ENCODE measurements at regions not wholly inside any gene's neighbourhood (a gene's known extent, or its start where the extent isn't known, plus 50 kb on each side); places are given as distances from the start of the nearest gene placed in this dataset.

DNA sequence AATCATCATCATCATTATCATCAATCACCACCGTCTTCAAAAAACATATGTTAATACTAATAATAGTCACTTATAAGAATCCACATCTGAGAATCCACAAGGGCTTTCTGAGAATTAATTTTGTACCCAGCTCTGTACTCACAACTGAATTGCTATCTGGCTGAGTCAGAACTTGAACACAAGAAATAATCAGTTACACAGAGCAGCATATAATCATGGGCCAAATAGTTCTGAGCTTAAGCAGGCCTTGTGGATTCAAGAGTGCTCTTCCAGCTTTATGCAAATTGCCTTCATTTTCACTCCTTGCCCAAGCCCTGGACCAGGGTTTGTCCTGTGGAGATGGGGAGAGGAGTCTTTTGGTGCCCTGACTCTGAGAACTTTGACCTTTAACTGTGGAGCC is 304.5 kb downstream of the ZNF248 start:
- no peak overlapping the region for H3K4me3 ChIP-seq (ENCODE audit: low read length)
- no peaks in the 10 kb centered on the region for H3K9me2 ChIP-seq (replicated peaks; ENCODE audit: insufficient read depth, low read length)
- H3K4me2 ChIP-seq (ENCODE audit: low read depth, low read length), result no peak overlapping the region
- H3K9ac ChIP-seq (ENCODE audit: low read length), result no peak overlapping the region
- H2AFZ ChIP-seq (ENCODE audit: low read length), result no peak overlapping the region
- H3K36me3 ChIP-seq (replicated peaks; ENCODE audit: insufficient read depth, low read length), result no peaks in the 10 kb centered on the region
- DNase-seq, result no peak
- no peaks in the 10 kb centered on the region for H3F3A ChIP-seq (ENCODE audit: insufficient read depth, low read length)
- no peaks in the 10 kb centered on the region for H4K20me1 ChIP-seq (ENCODE audit: insufficient read depth, low read length)
- no peak overlapping the region for H3K27ac ChIP-seq (ENCODE audit: low read length)
- H3K79me2 ChIP-seq (ENCODE audit: low read length), result no peaks in the 10 kb centered on the region
- no peaks in the 10 kb centered on the region for H3K4me1 ChIP-seq (ENCODE audit: low read length)
- no peaks in the 10 kb centered on the region for H3K9me3 ChIP-seq (replicated peaks; ENCODE audit: insufficient read depth, low read length)
- H3K27me3 ChIP-seq (replicated peaks; ENCODE audit: insufficient read depth, low read length), result no peaks in the 10 kb centered on the region
- TF ChIP-seq, protein P1, sequence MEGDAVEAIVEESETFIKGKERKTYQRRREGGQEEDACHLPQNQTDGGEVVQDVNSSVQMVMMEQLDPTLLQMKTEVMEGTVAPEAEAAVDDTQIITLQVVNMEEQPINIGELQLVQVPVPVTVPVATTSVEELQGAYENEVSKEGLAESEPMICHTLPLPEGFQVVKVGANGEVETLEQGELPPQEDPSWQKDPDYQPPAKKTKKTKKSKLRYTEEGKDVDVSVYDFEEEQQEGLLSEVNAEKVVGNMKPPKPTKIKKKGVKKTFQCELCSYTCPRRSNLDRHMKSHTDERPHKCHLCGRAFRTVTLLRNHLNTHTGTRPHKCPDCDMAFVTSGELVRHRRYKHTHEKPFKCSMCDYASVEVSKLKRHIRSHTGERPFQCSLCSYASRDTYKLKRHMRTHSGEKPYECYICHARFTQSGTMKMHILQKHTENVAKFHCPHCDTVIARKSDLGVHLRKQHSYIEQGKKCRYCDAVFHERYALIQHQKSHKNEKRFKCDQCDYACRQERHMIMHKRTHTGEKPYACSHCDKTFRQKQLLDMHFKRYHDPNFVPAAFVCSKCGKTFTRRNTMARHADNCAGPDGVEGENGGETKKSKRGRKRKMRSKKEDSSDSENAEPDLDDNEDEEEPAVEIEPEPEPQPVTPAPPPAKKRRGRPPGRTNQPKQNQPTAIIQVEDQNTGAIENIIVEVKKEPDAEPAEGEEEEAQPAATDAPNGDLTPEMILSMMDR (IDR thresholded peaks at IDR 0.05; ENCODE audit: low read length), result no peak
- TF ChIP-seq EZH2phosphoT487 (IDR thresholded peaks at IDR 0.05; ENCODE audit: low read length) (no peak), EZH2 (optimal IDR thresholded peaks at IDR 0.05; ENCODE audit: low read depth, low read length) (no peak)

DNA sequence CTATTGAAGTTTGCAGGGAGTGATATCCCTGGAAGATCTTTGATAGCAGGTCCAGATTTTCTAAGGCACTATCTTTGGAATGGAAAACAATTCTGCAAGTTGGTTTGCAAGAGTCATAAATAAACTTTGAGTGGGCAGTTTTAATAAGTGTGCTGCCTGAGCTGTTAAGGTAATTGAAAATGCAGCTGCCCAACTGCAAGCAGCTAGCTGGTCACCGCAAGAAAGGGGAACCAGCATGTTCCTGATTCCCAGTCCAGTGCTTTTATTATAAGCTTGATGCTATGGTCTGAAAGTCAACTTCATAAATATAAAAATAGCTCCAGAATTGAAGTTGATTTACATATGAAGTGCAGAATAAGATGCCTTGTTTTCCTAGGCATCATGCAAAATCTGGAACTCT is 308.4 kb downstream of the ZNF248 start:
- Histone ChIP-seq H3K27me3 (replicated peaks; ENCODE audit: insufficient read depth, low read length) (no peaks in the 10 kb centered on the region), H3K9me2 (replicated peaks; ENCODE audit: insufficient read depth, low read length) (no peaks in the 10 kb centered on the region), H3K4me2 (ENCODE audit: low read depth, low read length) (no peak overlapping the region), H4K20me1 (ENCODE audit: insufficient read depth, low read length) (no peaks in the 10 kb centered on the region), H3K4me1 (ENCODE audit: low read length) (no peaks in the 10 kb centered on the region), H3K4me3 (ENCODE audit: low read length) (no peak overlapping the region), H3K27ac (ENCODE audit: low read length) (no peak overlapping the region), H3F3A (ENCODE audit: insufficient read depth, low read length) (no peaks in the 10 kb centered on the region), H3K9me3 (replicated peaks; ENCODE audit: insufficient read depth, low read length) (no peaks in the 10 kb centered on the region), H3K9ac (ENCODE audit: low read length) (no peak overlapping the region), H3K79me2 (ENCODE audit: low read length) (no peaks in the 10 kb centered on the region), H2AFZ (ENCODE audit: low read length) (no peak overlapping the region), H3K36me3 (replicated peaks; ENCODE audit: insufficient read depth, low read length) (no peaks in the 10 kb centered on the region)
- TF ChIP-seq EZH2phosphoT487 (IDR thresholded peaks at IDR 0.05; ENCODE audit: low read length) (no peak), EZH2 (optimal IDR thresholded peaks at IDR 0.05; ENCODE audit: low read depth, low read length) (no peak)
- TF ChIP-seq, protein P1 (IDR thresholded peaks at IDR 0.05; ENCODE audit: low read length), result no peak
- no peak for DNase-seq

DNA sequence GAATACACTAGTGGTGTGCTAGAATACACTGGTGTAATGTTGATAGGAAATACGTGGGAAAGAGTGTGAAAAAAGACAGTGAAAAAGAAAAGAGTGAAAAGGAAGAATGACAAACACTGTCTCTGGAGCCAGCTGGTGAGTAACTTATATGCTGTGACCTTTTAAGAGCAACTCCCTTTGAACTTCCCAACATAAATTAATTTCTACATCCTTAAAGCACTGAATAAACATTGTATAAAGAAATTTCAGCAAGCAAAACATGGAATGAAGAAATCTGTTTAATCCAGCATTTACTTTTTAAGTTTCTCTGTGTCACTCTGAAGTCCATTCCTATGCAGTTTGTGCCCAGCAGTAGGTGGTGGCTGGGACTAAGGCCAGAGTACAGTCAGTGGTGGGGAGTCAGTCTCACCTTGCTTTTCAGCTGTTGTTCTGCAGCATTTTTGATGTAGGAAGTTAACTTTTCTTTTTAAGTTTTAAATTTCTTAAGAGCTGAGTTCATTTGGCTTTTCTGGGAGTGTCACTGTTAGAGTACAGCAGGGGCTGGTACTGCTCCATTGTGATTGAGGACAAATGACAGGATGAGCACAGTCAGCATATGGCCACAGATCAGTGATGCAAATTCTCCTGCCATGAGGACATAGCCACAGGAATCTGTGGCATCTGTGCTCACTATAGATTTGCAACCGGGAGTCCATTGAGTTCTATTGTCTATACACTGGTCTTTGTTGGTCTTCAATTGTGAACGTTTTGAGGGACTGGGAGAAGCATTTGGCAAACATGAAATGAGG is 321.8 kb downstream of the ZNF248 start:
- Histone ChIP-seq H3K4me2 (ENCODE audit: low read depth, low read length) (no peak overlapping the region), H3K4me3 (ENCODE audit: low read length) (no peak overlapping the region), H3K27me3 (replicated peaks; ENCODE audit: insufficient read depth, low read length) (no peaks in the 10 kb centered on the region), H3K9me2 (replicated peaks; ENCODE audit: insufficient read depth, low read length) (no peaks in the 10 kb centered on the region), H2AFZ (ENCODE audit: low read length) (no peak overlapping the region), H3K4me1 (ENCODE audit: low read length) (no peaks in the 10 kb centered on the region), H3K79me2 (ENCODE audit: low read length) (no peaks in the 10 kb centered on the region), H3K9me3 (replicated peaks; ENCODE audit: insufficient read depth, low read length) (no peaks in the 10 kb centered on the region), H3K27ac (ENCODE audit: low read length) (no peak overlapping the region), H3F3A (ENCODE audit: insufficient read depth, low read length) (no peaks in the 10 kb centered on the region), H3K36me3 (replicated peaks; ENCODE audit: insufficient read depth, low read length) (no peaks in the 10 kb centered on the region), H4K20me1 (ENCODE audit: insufficient read depth, low read length) (no peaks in the 10 kb centered on the region), H3K9ac (ENCODE audit: low read length) (no peak overlapping the region)
- DNase-seq, result no peak
- TF ChIP-seq EZH2phosphoT487 (IDR thresholded peaks at IDR 0.05; ENCODE audit: low read length), result no peak

DNA sequence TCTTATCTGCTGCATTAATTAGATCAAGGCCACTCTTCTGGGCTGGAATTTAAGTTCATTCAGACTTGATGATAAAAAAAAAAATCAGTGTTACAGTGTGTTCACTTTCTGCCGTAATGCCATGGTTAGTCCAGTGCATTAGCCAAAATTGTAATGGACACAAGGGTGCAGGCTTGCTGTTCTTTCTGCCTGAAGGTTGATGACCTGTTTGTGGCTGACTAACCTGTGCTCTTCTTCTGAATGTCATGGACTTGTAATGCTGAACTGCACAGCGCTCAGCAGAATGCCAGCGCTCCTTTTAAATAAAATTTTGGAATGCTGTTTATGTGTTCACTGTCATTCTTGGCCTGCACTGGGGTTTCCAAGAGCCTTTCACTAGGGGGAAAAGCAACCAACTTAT is 323.2 kb downstream of the ZNF248 start:
- Histone ChIP-seq H3K9me3 (replicated peaks; ENCODE audit: insufficient read depth, low read length) (no peaks in the 10 kb centered on the region), H4K20me1 (ENCODE audit: insufficient read depth, low read length) (no peaks in the 10 kb centered on the region), H3K27me3 (replicated peaks; ENCODE audit: insufficient read depth, low read length) (no peaks in the 10 kb centered on the region), H3K27ac (ENCODE audit: low read length) (no peak overlapping the region), H3K9ac (ENCODE audit: low read length) (no peak overlapping the region), H3K4me1 (ENCODE audit: low read length) (no peaks in the 10 kb centered on the region), H3K9me2 (replicated peaks; ENCODE audit: insufficient read depth, low read length) (no peaks in the 10 kb centered on the region), H3K79me2 (ENCODE audit: low read length) (no peaks in the 10 kb centered on the region), H3K4me2 (ENCODE audit: low read depth, low read length) (no peak overlapping the region), H3K36me3 (replicated peaks; ENCODE audit: insufficient read depth, low read length) (no peaks in the 10 kb centered on the region), H2AFZ (ENCODE audit: low read length) (no peak overlapping the region), H3K4me3 (ENCODE audit: low read length) (no peak overlapping the region), H3F3A (ENCODE audit: insufficient read depth, low read length) (no peaks in the 10 kb centered on the region)
- no peak for DNase-seq
- TF ChIP-seq EZH2 (optimal IDR thresholded peaks at IDR 0.05; ENCODE audit: low read depth, low read length), result no peak
- TF ChIP-seq, protein P1 (IDR thresholded peaks at IDR 0.05; ENCODE audit: low read length), result no peak
- TF ChIP-seq EZH2phosphoT487 (IDR thresholded peaks at IDR 0.05; ENCODE audit: low read length), result no peak

Measured in MM.1S (cell line).